Ishikawa (cell line): ENCODE measurements at regions not wholly inside any gene's neighbourhood (a gene's known extent, or its start where the extent isn't known, plus 50 kb on each side); places are given as distances from the start of the nearest gene placed in this dataset.

Experiments used
- CEBPB ChIP-seq: IDR thresholded peaks from 2 replicates; pipeline ENCODE4 v1.6.1; 2012
- CREB1 ChIP-seq: IDR thresholded peaks from 2 replicates; pipeline ENCODE4 v1.6.1; 2012; ENCODE audit warnings: low read depth
- EGR1 ChIP-seq: IDR thresholded peaks from 2 replicates; pipeline ENCODE4 v1.6.1; 2012
- EP300 ChIP-seq: IDR thresholded peaks from 2 replicates; pipeline ENCODE4 v1.6.1; 2012; ENCODE audit warnings: borderline replicate concordance
- FOXM1 ChIP-seq: IDR thresholded peaks from 2 replicates; pipeline ENCODE4 v1.6.1; 2012; ENCODE audit warnings: low read depth, borderline replicate concordance
- MAX ChIP-seq: IDR thresholded peaks from 2 replicates; pipeline ENCODE4 v1.6.1; 2012
- NFIC ChIP-seq: IDR thresholded peaks from 2 replicates; pipeline ENCODE4 v1.6.1; 2012
- RAD21 ChIP-seq: IDR thresholded peaks from 2 replicates; pipeline ENCODE4 v1.6.1; 2012; ENCODE audit warnings: low read depth
- REST ChIP-seq: IDR thresholded peaks from 2 replicates; pipeline ENCODE4 v1.6.1; 2012; ENCODE audit warnings: low read depth, mild to moderate bottlenecking
- TAF1 ChIP-seq: IDR thresholded peaks from 2 replicates; pipeline ENCODE4 v1.6.1; 2012; ENCODE audit warnings: low read depth, mild to moderate bottlenecking
- TCF12 ChIP-seq: IDR thresholded peaks from 2 replicates; pipeline ENCODE4 v1.6.1; 2012; ENCODE audit warnings: low read depth
- USF1 ChIP-seq: IDR thresholded peaks from 2 replicates; pipeline ENCODE4 v1.6.1; 2012
- YY1 ChIP-seq: IDR thresholded peaks from 2 replicates; pipeline ENCODE4 v1.6.1; 2012; ENCODE audit warnings: low read depth
- ZBTB7A ChIP-seq: IDR thresholded peaks from 2 replicates; pipeline ENCODE4 v1.6.1; 2012; ENCODE audit warnings: low read depth

GRCh38 chr5:68673106-68673822 is 420.6 kb upstream of the SLC30A5 start:
- TF ChIP-seq RAD21 (no peak), ZBTB7A (no peak), EP300 (peak; percentile 57; the same call in 1 of the 2 replicates), TAF1 (no peak), CREB1 (no peak), NFIC (peak; percentile 45), YY1 (0 out of 2 replicates have a peak, but pooled peaks have one; percentile 50), USF1 (0 out of 2 replicates have a peak, but pooled peaks have one; percentile 29), CEBPB (peak; percentile 91), TCF12 (peak; percentile 68), EGR1 (no peak), MAX (peak; percentile 46), REST (no peak), FOXM1 (peak; percentile 49; the same call in 1 of the 2 replicates)
